ENCODE measurements at regions not wholly inside any gene's neighbourhood (a gene's known extent, or its start where the extent isn't known, plus 50 kb on each side); places are given as distances from the start of the nearest gene placed in this dataset.
A peak's percentile ranks its signal among the peaks of the same experiment; 100 is the strongest.

DNA sequence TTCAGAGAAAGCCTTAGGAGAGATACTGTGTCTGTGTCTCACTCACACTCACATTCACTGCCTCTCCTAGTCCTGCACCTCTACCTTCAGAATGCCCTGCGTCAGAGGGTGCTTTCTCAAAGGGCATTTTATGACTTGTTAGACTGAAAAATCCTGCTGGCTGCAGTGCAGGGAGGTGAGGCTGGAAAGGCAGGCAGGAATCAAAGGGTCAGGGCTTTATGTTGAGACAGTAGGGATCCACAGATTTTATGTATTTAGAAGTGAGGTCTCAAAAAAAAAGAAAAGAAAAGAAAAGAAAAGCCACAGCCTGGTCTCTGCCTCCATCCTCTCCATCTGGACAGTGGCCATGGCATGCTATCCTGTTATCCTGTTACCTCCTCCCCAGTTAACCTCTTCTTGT is 936.0 kb upstream of the SLC10A2 start:
- H3K4me3 Mint-ChIP-seq, result no peak overlapping the region
- Histone ChIP-seq H4K20me1 (replicated peaks; ENCODE audit: insufficient read depth) (no peaks in the 10 kb centered on the region), H3K27me3 (ENCODE audit: insufficient read depth) (no peaks in the 10 kb centered on the region), H3K4me3 (no peak overlapping the region), H3K4me2 (no peak overlapping the region), H2AFZ (peak overlapping the region; percentile 64; the same call in 1 of the 2 replicates), H3K79me2 (replicated peaks; ENCODE audit: insufficient read depth) (no peaks in the 10 kb centered on the region), H3F3A (replicated peaks; ENCODE audit: low read depth) (no peaks in the 10 kb centered on the region), H3K27ac (ENCODE audit: low read depth) (no peak overlapping the region), H3K36me3 (ENCODE audit: insufficient read depth) (no peaks in the 10 kb centered on the region), H3K9me2 (ENCODE audit: insufficient read depth) (no peaks in the 10 kb centered on the region), H3K4me1 (ENCODE audit: insufficient read depth) (no peaks in the 10 kb centered on the region)
- no peaks in the 10 kb centered on the region for H3K27me3 Mint-ChIP-seq (ENCODE audit: insufficient read depth, low read depth, poor library complexity)
- ATAC-seq (no peak), DNase-seq (ENCODE audit: low spot score) (no peak)
- H3K4me1 Mint-ChIP-seq, result no peaks in the 10 kb centered on the region
- no peak overlapping the region for H3K27ac Mint-ChIP-seq
- H3K36me3 Mint-ChIP-seq (ENCODE audit: low read depth), result no peaks in the 10 kb centered on the region
- H3K9me3 Mint-ChIP-seq, result no peaks in the 10 kb centered on the region
- TF ChIP-seq ZNF114 (CRISPR knock-in tag; IDR thresholded peaks at IDR 0.05), result no peak
- no peak for TF ChIP-seq NANOG (IDR thresholded peaks at IDR 0.05; ENCODE audit: borderline replicate concordance)
- TF ChIP-seq, protein P1, sequence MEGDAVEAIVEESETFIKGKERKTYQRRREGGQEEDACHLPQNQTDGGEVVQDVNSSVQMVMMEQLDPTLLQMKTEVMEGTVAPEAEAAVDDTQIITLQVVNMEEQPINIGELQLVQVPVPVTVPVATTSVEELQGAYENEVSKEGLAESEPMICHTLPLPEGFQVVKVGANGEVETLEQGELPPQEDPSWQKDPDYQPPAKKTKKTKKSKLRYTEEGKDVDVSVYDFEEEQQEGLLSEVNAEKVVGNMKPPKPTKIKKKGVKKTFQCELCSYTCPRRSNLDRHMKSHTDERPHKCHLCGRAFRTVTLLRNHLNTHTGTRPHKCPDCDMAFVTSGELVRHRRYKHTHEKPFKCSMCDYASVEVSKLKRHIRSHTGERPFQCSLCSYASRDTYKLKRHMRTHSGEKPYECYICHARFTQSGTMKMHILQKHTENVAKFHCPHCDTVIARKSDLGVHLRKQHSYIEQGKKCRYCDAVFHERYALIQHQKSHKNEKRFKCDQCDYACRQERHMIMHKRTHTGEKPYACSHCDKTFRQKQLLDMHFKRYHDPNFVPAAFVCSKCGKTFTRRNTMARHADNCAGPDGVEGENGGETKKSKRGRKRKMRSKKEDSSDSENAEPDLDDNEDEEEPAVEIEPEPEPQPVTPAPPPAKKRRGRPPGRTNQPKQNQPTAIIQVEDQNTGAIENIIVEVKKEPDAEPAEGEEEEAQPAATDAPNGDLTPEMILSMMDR (conservative IDR thresholded peaks at IDR 0.05; ENCODE audit: low read depth in 2 of 2), result no peak
- TF ChIP-seq EZH2phosphoT487 (IDR thresholded peaks at IDR 0.05; ENCODE audit: unreplicated experiment), result no peak
- TF ChIP-seq, protein P2, sequence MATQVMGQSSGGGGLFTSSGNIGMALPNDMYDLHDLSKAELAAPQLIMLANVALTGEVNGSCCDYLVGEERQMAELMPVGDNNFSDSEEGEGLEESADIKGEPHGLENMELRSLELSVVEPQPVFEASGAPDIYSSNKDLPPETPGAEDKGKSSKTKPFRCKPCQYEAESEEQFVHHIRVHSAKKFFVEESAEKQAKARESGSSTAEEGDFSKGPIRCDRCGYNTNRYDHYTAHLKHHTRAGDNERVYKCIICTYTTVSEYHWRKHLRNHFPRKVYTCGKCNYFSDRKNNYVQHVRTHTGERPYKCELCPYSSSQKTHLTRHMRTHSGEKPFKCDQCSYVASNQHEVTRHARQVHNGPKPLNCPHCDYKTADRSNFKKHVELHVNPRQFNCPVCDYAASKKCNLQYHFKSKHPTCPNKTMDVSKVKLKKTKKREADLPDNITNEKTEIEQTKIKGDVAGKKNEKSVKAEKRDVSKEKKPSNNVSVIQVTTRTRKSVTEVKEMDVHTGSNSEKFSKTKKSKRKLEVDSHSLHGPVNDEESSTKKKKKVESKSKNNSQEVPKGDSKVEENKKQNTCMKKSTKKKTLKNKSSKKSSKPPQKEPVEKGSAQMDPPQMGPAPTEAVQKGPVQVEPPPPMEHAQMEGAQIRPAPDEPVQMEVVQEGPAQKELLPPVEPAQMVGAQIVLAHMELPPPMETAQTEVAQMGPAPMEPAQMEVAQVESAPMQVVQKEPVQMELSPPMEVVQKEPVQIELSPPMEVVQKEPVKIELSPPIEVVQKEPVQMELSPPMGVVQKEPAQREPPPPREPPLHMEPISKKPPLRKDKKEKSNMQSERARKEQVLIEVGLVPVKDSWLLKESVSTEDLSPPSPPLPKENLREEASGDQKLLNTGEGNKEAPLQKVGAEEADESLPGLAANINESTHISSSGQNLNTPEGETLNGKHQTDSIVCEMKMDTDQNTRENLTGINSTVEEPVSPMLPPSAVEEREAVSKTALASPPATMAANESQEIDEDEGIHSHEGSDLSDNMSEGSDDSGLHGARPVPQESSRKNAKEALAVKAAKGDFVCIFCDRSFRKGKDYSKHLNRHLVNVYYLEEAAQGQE (IDR thresholded peaks at IDR 0.05; ENCODE audit: unreplicated experiment), result no peak
- TF ChIP-seq STAT1 (IDR thresholded peaks at IDR 0.05; ENCODE audit: unreplicated experiment), result no peak
- no peak for TF ChIP-seq POLR2AphosphoS5 (IDR thresholded peaks at IDR 0.05; ENCODE audit: low read depth)
- TF ChIP-seq, protein P3, sequence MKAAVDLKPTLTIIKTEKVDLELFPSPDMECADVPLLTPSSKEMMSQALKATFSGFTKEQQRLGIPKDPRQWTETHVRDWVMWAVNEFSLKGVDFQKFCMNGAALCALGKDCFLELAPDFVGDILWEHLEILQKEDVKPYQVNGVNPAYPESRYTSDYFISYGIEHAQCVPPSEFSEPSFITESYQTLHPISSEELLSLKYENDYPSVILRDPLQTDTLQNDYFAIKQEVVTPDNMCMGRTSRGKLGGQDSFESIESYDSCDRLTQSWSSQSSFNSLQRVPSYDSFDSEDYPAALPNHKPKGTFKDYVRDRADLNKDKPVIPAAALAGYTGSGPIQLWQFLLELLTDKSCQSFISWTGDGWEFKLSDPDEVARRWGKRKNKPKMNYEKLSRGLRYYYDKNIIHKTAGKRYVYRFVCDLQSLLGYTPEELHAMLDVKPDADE (IDR thresholded peaks at IDR 0.05), result no peak

DNA sequence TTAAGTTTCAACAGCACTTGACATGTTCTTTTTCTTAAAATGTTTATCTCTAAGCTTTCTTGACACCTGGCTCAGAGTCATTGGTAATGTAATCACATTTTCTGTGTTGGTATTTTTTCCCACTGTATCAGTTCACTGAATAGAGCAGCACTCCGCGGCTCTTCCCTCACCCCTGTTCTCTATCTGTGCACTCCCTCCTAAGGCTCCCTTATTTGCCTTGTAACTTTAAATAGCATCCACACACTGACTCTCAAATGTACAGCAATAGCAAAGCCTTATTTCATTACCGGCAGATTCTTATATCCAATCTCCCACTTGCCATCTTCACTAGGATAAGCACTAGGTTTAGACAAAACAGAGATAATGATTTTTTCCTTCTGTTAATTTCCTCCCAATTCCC is 935.5 kb upstream of the SLC10A2 start:
- ATAC-seq (no peak), DNase-seq (ENCODE audit: low spot score) (no peak)
- Mint-ChIP-seq H3K27ac (no peak overlapping the region), H3K36me3 (ENCODE audit: low read depth) (no peaks in the 10 kb centered on the region), H3K9me3 (no peaks in the 10 kb centered on the region), H3K27me3 (ENCODE audit: insufficient read depth, low read depth, poor library complexity) (no peaks in the 10 kb centered on the region), H3K4me3 (no peak overlapping the region), H3K4me1 (no peaks in the 10 kb centered on the region)
- Histone ChIP-seq H3K4me1 (ENCODE audit: insufficient read depth) (no peaks in the 10 kb centered on the region), H3F3A (replicated peaks; ENCODE audit: low read depth) (no peaks in the 10 kb centered on the region), H3K36me3 (ENCODE audit: insufficient read depth) (no peaks in the 10 kb centered on the region), H3K4me2 (no peak overlapping the region), H3K27ac (ENCODE audit: low read depth) (no peak overlapping the region), H3K27me3 (ENCODE audit: insufficient read depth) (no peaks in the 10 kb centered on the region), H3K79me2 (replicated peaks; ENCODE audit: insufficient read depth) (no peaks in the 10 kb centered on the region), H2AFZ (no peak overlapping the region; the same call in 1 of the 2 replicates), H3K4me3 (no peak overlapping the region), H4K20me1 (replicated peaks; ENCODE audit: insufficient read depth) (no peaks in the 10 kb centered on the region), H3K9me2 (ENCODE audit: insufficient read depth) (no peaks in the 10 kb centered on the region)
- TF ChIP-seq CREB1 (CRISPR knock-in tag; IDR thresholded peaks at IDR 0.05; ENCODE audit: low read depth) (no peak), POLR2AphosphoS5 (IDR thresholded peaks at IDR 0.05; ENCODE audit: low read depth) (no peak), ZNF331 (CRISPR knock-in tag; IDR thresholded peaks at IDR 0.05; ENCODE audit: low read depth) (no peak), EZH2 (IDR thresholded peaks at IDR 0.05; ENCODE audit: low read depth, unreplicated experiment) (no peak)
- TF ChIP-seq, protein P2 (IDR thresholded peaks at IDR 0.05; ENCODE audit: unreplicated experiment), result no peak
- TF ChIP-seq, protein P1 (conservative IDR thresholded peaks at IDR 0.05; ENCODE audit: low read depth in 2 of 2), result no peak
- TF ChIP-seq, protein P3 (IDR thresholded peaks at IDR 0.05), result no peak

Measured in GM23338 (cell line).